ENCODE measurements at regions not wholly inside any gene's neighbourhood (a gene's known extent, or its start where the extent isn't known, plus 50 kb on each side); places are given as distances from the start of the nearest gene placed in this dataset.

DNA sequence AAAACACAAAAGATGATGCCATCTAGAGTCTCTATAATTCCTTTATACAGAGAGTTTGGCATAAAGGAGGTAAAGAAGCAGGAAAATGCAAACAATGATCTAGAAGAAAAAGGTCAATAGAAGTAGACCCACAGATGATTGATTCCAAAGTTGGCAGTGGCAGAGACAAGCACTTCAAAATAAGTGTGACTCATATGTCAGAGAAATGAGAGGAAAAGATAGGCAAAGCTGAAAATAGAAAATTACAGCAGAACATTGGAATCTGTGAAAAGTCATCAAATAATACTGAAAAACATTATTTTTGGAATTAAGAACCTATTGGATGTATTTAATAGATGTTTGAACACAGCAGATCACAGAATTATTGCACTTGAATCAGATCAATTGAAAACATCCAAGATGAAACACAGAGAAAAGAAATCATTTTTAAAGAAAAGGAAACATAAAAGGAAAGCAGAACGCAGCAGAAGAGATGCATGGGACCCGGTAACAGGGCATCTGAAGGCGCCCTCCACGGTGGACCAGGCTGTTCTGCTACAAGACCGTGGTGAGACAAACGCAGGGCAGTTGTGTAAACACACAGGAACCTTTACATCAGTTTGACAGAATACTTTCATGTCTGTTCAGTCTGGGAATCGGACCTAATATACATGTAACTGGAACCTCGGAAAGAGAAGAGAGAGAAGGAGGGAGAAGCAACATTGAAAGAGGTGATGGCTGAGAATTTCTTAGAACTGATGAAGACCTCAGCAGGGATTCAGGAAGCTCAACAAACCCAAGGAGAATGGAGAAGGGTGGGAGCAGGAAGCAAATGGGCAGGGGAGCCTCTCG is 74.6 kb upstream of the GPC1 start:
- Histone ChIP-seq H3K36me3 (ENCODE audit: control insufficient read depth, insufficient read depth, low read length) (no peaks in the 10 kb centered on the region), H3K27me3 (ENCODE audit: control insufficient read depth, insufficient read depth, low read length) (no peaks in the 10 kb centered on the region), H3K4me1 (ENCODE audit: control insufficient read depth, insufficient read depth, low read length) (no peaks in the 10 kb centered on the region), H3K9ac (ENCODE audit: low read length) (no peak overlapping the region), H3K27ac (ENCODE audit: low read depth, low read length) (no peak overlapping the region), H3K4me3 (ENCODE audit: low read length) (no peak overlapping the region)

DNA sequence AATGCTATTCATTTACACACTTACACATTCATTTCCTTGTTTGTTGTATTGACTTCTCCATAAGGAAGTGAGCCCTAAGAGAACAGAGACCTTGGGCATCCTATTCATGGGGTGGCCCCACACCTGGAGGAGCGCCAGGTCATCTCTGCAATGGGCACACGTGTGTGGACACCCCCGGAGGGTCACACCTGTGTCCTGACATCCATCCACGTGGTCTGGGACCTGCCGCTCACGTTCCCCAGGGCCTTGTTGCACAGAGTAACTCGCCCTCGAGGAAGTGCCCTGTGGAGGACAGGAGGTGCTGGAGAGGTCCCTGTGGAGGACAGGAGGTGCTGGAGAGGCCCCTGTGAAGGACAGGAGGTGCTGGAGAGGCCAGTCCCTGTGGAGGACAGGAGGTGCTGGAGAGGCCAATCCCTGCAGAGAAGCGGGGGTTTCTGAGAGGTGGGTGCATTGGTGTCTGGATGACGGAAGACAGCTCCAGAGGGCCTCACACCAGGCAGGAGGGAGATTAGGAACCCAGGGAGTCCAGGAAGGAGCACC is 73.2 kb upstream of the GPC1 start:
- no peaks in the 10 kb centered on the region for H3K36me3 ChIP-seq (ENCODE audit: control insufficient read depth, insufficient read depth, low read length)
- no peak overlapping the region for H3K27ac ChIP-seq (ENCODE audit: low read depth, low read length)
- no peaks in the 10 kb centered on the region for H3K4me1 ChIP-seq (ENCODE audit: control insufficient read depth, insufficient read depth, low read length)
- no peaks in the 10 kb centered on the region for H3K27me3 ChIP-seq (ENCODE audit: control insufficient read depth, insufficient read depth, low read length)
- no peak overlapping the region for H3K9ac ChIP-seq (ENCODE audit: low read length)
- H3K4me3 ChIP-seq (ENCODE audit: low read length): no peak overlapping the region

- no peaks in the 10 kb centered on the region for H3K27me3 ChIP-seq (ENCODE audit: control insufficient read depth, insufficient read depth, low read length)
- H3K9ac ChIP-seq (ENCODE audit: low read length): no peak overlapping the region
- no peak overlapping the region for H3K27ac ChIP-seq (ENCODE audit: low read depth, low read length)
- no peak overlapping the region for H3K4me3 ChIP-seq (ENCODE audit: low read length)
- no peaks in the 10 kb centered on the region for H3K36me3 ChIP-seq (ENCODE audit: control insufficient read depth, insufficient read depth, low read length)
- no peaks in the 10 kb centered on the region for H3K4me1 ChIP-seq (ENCODE audit: control insufficient read depth, insufficient read depth, low read length)
Measured at GRCh38 chr2:240362826-240363745, 72.4 kb upstream of the GPC1 start.

DNA sequence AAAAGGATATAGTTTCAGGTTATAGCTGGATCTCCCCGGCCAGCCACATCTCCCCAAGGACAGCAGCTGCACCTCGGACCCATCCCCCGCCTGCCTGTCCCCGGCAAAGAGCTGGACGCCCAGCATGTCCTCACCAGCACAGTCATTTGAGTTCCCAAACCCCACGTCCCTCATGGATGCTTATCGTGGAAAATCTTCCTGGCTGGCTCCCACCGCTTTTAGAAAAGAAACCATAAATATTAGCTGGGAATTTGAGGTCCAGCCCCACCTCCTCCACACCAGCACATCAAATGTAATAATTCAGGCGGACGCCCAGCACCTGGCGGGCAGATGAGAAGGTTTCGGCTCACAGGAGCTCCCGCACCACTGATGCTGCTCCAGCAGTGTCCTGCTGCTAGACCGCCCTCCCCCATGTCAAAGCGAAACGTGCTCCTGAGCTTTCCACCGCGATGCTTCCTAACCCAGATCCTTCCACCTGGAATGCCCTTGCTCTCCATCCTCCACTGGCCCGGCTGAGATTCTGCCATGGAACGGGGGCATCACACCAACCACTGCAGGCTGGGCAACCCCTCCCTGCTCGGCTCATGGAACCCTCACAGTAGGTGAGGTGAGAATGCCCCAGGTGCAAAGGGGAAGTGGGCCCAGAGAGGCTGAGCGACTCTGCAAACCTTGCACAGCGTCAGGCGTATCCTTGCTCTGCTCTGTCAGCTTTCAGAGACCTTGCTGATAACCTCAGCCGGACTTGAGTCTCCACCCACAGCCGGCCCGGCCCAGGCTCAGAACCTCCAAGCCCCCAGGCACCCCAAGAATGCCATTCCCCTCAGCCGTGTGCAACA is 71.5 kb upstream of the GPC1 start:
- Histone ChIP-seq H3K36me3 (ENCODE audit: control insufficient read depth, insufficient read depth, low read length) (no peaks in the 10 kb centered on the region), H3K27ac (ENCODE audit: low read depth, low read length) (no peak overlapping the region), H3K4me1 (ENCODE audit: control insufficient read depth, insufficient read depth, low read length) (no peaks in the 10 kb centered on the region), H3K9ac (ENCODE audit: low read length) (no peak overlapping the region), H3K4me3 (ENCODE audit: low read length) (no peak overlapping the region), H3K27me3 (ENCODE audit: control insufficient read depth, insufficient read depth, low read length) (no peaks in the 10 kb centered on the region)

DNA sequence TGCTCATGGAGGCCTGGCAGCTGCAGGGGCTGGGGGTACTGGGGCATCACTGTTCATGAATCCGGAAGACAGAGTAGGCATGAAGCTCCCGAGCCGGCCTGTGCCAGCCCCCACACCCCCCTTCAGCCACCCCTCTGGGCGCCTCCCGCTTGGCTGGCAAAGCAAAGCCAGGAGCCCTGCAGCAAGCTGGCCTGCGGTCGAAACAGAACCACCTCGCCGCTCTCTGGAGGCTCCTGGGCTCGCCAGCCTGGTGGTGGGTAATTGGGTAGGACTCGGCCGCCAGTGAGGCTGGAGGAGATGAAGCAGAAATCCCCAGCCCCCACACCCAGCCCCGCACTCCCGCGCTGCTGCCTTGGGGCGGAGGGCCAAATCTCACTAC is 70.9 kb upstream of the GPC1 start:
- Histone ChIP-seq H3K9ac (ENCODE audit: low read length) (no peak overlapping the region), H3K4me3 (ENCODE audit: low read length) (no peak overlapping the region), H3K36me3 (ENCODE audit: control insufficient read depth, insufficient read depth, low read length) (no peaks in the 10 kb centered on the region), H3K27me3 (ENCODE audit: control insufficient read depth, insufficient read depth, low read length) (no peaks in the 10 kb centered on the region), H3K4me1 (ENCODE audit: control insufficient read depth, insufficient read depth, low read length) (peaks cover 2% of the 10 kb centered on the region), H3K27ac (ENCODE audit: low read depth, low read length) (no peak overlapping the region)

DNA sequence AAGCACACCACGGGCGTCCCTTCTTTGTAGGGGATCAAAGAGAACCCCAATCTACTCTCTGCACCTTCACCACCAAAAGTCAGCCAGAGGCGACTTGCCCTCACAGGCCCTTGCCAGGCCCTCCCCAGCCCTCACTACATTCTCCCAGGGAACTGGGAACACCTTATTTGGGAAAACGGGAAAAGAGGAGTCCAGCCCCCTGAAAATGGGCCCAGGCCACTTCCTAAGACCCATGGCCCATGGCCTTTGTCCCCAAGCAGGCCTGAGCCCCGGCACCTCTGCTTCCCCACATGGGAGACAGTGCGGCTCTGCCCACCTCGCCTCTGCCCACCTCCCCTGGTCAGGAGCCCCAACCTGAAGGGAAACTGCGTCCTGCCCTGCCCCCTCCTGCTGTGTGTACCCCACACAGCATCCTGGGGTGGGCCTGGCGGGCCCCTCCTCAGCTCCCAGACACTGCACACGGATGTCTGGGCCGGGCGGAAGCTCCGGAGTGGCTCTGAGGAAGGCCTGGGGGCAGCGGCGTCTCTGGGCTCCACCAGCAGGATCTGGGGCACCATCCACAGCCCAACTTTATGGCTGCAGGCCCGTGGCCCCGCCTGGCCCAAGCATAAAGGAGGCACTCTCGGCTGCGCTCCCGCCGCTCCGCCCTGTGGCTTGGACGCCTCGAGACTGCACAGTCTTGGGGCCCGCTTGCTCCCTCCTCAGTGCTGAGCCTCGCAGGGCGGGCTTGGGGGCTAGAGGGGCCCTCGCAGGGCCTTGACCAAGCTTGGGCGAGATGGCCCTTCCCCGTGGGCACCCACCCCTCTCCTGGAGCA is 70.3 kb upstream of the GPC1 start:
- Histone ChIP-seq H3K27ac (ENCODE audit: low read depth, low read length) (no peak overlapping the region), H3K9ac (ENCODE audit: low read length) (no peak overlapping the region), H3K4me1 (ENCODE audit: control insufficient read depth, insufficient read depth, low read length) (peaks cover 6% of the 10 kb centered on the region), H3K27me3 (ENCODE audit: control insufficient read depth, insufficient read depth, low read length) (no peaks in the 10 kb centered on the region), H3K4me3 (ENCODE audit: low read length) (no peak overlapping the region), H3K36me3 (ENCODE audit: control insufficient read depth, insufficient read depth, low read length) (no peaks in the 10 kb centered on the region)

- H3K4me1 ChIP-seq (ENCODE audit: control insufficient read depth, insufficient read depth, low read length): peaks cover 10% of the 10 kb centered on the region
Measured at GRCh38 chr2:240365971-240366471, 69.4 kb upstream of the GPC1 start.

DNA sequence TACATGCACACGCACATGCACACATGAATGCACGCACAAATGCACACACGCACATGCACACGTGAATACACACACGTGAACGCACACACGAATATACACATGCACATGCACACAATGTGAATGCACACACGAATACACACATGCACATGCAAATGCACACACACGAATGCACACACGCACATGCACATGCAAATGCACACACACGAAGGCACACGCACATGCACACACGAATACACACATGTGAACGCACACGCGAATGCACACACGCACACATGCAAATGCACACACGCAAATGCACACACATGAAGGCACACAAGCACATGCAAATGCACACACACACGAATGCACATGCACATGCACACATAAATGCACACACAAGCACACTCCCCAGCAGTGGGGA is 68.6 kb upstream of the GPC1 start:
- H3K36me3 ChIP-seq (ENCODE audit: control insufficient read depth, insufficient read depth, low read length): no peaks in the 10 kb centered on the region
- no peak overlapping the region for H3K9ac ChIP-seq (ENCODE audit: low read length)
- H3K27ac ChIP-seq (ENCODE audit: low read depth, low read length): no peak overlapping the region
- H3K4me3 ChIP-seq (ENCODE audit: low read length): no peak overlapping the region
- H3K27me3 ChIP-seq (ENCODE audit: control insufficient read depth, insufficient read depth, low read length): no peaks in the 10 kb centered on the region
- H3K4me1 ChIP-seq (ENCODE audit: control insufficient read depth, insufficient read depth, low read length): peaks cover 10% of the 10 kb centered on the region

More at GRCh38 chr2:240365971-240366471, 69.4 kb upstream of the GPC1 start:
- H3K9ac ChIP-seq (ENCODE audit: low read length): no peak overlapping the region
- no peaks in the 10 kb centered on the region for H3K27me3 ChIP-seq (ENCODE audit: control insufficient read depth, insufficient read depth, low read length)
- H3K36me3 ChIP-seq (ENCODE audit: control insufficient read depth, insufficient read depth, low read length): no peaks in the 10 kb centered on the region
- H3K4me3 ChIP-seq (ENCODE audit: low read length): no peak overlapping the region
- no peak overlapping the region for H3K27ac ChIP-seq (ENCODE audit: low read depth, low read length)

DNA sequence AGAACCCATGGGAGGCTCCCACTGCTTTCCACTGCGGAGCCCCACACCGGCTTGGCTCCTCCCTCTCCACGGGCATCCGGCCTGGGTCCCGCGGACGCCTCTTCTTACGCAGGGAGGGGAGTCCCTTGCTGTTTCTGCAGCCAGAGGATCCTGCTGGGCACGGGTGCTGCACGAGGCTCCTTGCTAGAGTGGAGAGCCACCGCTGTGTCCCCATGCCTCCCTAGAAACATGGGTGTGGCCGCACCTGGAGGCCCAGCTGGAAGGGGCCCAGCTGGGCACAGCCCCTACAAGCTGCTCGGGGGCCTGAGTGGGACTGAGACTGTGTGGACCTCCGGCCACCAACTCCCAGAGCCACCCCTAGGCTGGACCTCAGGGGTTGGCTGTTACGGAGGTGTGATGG is 67.7 kb upstream of the GPC1 start:
- H3K9ac ChIP-seq (ENCODE audit: low read length): no peak overlapping the region
- H3K4me1 ChIP-seq (ENCODE audit: control insufficient read depth, insufficient read depth, low read length): peaks cover 10% of the 10 kb centered on the region
- H3K36me3 ChIP-seq (ENCODE audit: control insufficient read depth, insufficient read depth, low read length): no peaks in the 10 kb centered on the region
- no peak overlapping the region for H3K27ac ChIP-seq (ENCODE audit: low read depth, low read length)
- H3K27me3 ChIP-seq (ENCODE audit: control insufficient read depth, insufficient read depth, low read length): no peaks in the 10 kb centered on the region
- H3K4me3 ChIP-seq (ENCODE audit: low read length): no peak overlapping the region

DNA sequence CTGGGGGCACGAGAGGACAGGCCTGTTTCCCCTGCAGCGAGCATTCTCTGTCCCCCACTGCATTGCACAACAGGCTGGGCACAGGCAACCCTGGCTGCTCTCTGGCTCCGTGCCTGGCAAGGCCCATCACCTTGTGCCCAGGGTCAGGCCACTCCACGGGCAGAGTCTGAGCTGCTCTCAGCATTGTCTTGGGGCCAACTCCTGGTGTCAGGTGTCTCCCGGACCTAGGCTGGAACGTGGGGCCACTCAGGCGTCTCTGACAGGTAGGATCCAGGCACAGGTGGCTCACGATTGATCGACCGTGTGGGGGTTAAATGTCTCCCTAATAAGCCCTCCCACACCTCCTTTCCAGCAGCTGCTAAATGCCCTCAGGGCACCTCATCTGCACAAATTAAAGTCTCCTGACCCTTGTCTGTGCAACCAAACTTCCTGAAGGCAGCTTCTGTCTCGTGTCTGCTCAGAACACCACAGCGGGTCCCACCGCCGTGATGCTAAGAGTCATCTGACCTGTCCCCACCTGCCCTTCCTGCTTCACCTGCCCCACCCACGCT is 66.6 kb upstream of the GPC1 start:
- no peaks in the 10 kb centered on the region for H3K36me3 ChIP-seq (ENCODE audit: control insufficient read depth, insufficient read depth, low read length)

GRCh38 chr2:240369335-240369734 is 66.1 kb upstream of the GPC1 start:
- Histone ChIP-seq H3K27ac (ENCODE audit: low read depth, low read length) (peak overlapping the region; percentile 75), H3K9ac (ENCODE audit: low read length) (peak overlapping the region; percentile 17), H3K4me1 (ENCODE audit: control insufficient read depth, insufficient read depth, low read length) (peaks cover 18% of the 10 kb centered on the region), H3K4me3 (ENCODE audit: low read length) (no peak overlapping the region), H3K36me3 (ENCODE audit: control insufficient read depth, insufficient read depth, low read length) (no peaks in the 10 kb centered on the region), H3K27me3 (ENCODE audit: control insufficient read depth, insufficient read depth, low read length) (no peaks in the 10 kb centered on the region)

More for the DNA sequence above, 66.6 kb upstream of the GPC1 start:
- Histone ChIP-seq H3K9ac (ENCODE audit: low read length) (no peak overlapping the region), H3K27ac (ENCODE audit: low read depth, low read length) (no peak overlapping the region), H3K4me1 (ENCODE audit: control insufficient read depth, insufficient read depth, low read length) (peaks cover 13% of the 10 kb centered on the region), H3K4me3 (ENCODE audit: low read length) (no peak overlapping the region), H3K27me3 (ENCODE audit: control insufficient read depth, insufficient read depth, low read length) (no peaks in the 10 kb centered on the region)

Data from rectal smooth muscle tissue (tissue), 1 donor.